Neural cell (in vitro differentiated cells): ENCODE measurements at regions not wholly inside any gene's neighbourhood (a gene's known extent, or its start where the extent isn't known, plus 50 kb on each side); places are given as distances from the start of the nearest gene placed in this dataset.

Source experiments
- H2AFZ ChIP-seq: fragments of 200-600, 300-800 bp; sonication (generic), shearing (Covaris generic); 2 replicates; pipeline ENCODE4 v1.6.0; 2014; ENCODE audit warnings: low read depth, mild to moderate bottlenecking, antibody characterized with exemption, low read length, moderate library complexity
- H3F3A ChIP-seq: fragments of 200-600 bp; shearing (Covaris generic); 2 replicates; pipeline ENCODE4 v1.6.1; 2016; ENCODE audit warnings: mild to moderate bottlenecking, moderate library complexity, mixed read lengths, antibody characterized with exemption, low read length; ENCODE audit not compliant: insufficient read depth, poor library complexity, severe bottlenecking
- H3K27ac ChIP-seq: fragments of 200-600, 300-800 bp; sonication (generic), shearing (Covaris generic); 2 replicates; pipeline ENCODE4 v1.5.1; 2014; ENCODE audit warnings: mild to moderate bottlenecking, low read length, moderate library complexity
- H3K27me3 ChIP-seq: fragments of 300-800, 200-600 bp; sonication (generic), shearing (Covaris generic); 2 replicates; pipeline ENCODE4 v1.6.0; 2014; ENCODE audit warnings: mild to moderate bottlenecking, low read depth, low read length, moderate library complexity; ENCODE audit not compliant: insufficient read depth
- H3K36me3 ChIP-seq: fragments of 300-800, 200-600 bp; sonication (generic), shearing (Covaris generic); 2 replicates; pipeline ENCODE4 v1.5.1; 2014; ENCODE audit warnings: mild to moderate bottlenecking, antibody characterized with exemption, low read length, moderate library complexity; ENCODE audit not compliant: insufficient read depth
- H3K4me2 ChIP-seq: fragments of 300-800, 200-600 bp; sonication (generic), shearing (Covaris generic); 2 replicates; pipeline ENCODE4 v1.6.0; 2014; ENCODE audit warnings: mild to moderate bottlenecking, low read length
- H3K4me3 ChIP-seq: fragments of 300-800, 200-600 bp; sonication (generic), shearing (Covaris generic); 2 replicates; pipeline ENCODE4 v1.5.1; 2014; ENCODE audit warnings: mild to moderate bottlenecking, low read length, moderate library complexity
- H3K79me2 ChIP-seq: fragments of 200-600 bp; shearing (Covaris generic); replicated peaks from 2 replicates; pipeline ENCODE4 v1.6.0; 2014; ENCODE audit warnings: mild to moderate bottlenecking, low read length, moderate library complexity; ENCODE audit not compliant: insufficient read depth
- H3K9ac ChIP-seq: fragments of 300-800, 200-600 bp; sonication (generic), shearing (Covaris generic); 2 replicates; pipeline ENCODE4 v1.6.1; 2016; ENCODE audit warnings: mild to moderate bottlenecking, low read length, mixed read lengths
- H3K9me2 ChIP-seq: fragments of 200-600 bp; shearing (Covaris generic); 2 replicates; pipeline ENCODE4 v1.6.1; 2016; ENCODE audit warnings: mild to moderate bottlenecking, low read length, mixed read lengths; ENCODE audit not compliant: insufficient read depth
- H3K9me3 ChIP-seq: fragments of 200-600, 300-800 bp; sonication (generic), shearing (Covaris generic); 2 replicates; pipeline ENCODE4 v1.6.1; 2016; ENCODE audit warnings: mild to moderate bottlenecking, mixed run types, low read length, moderate library complexity, mixed read lengths
- H4K20me1 ChIP-seq: fragments of 200-600 bp; shearing (Covaris generic); 2 replicates; pipeline ENCODE4 v1.6.1; 2016; ENCODE audit warnings: mild to moderate bottlenecking, mixed run types; ENCODE audit not compliant: insufficient read depth
- CTCF ChIP-seq: fragments of 450-650 bp; IDR thresholded peaks from 2 replicates; pipeline ENCODE4 v1.5.1; 2014; ENCODE audit warnings: antibody characterized with exemption, mild to moderate bottlenecking, moderate library complexity; ENCODE audit not compliant: poor library complexity, severe bottlenecking
- EP300 ChIP-seq: fragments of 450-650 bp; conservative IDR thresholded peaks from 2 replicates; pipeline ENCODE4 v1.6.1; 2014; ENCODE audit warnings: antibody characterized with exemption, mild to moderate bottlenecking, moderate library complexity; ENCODE audit not compliant: poor library complexity, severe bottlenecking
- EZH2 ChIP-seq: fragments of 200-600, 300-800 bp; shearing (Covaris generic), sonication (generic); IDR thresholded peaks from 2 replicates; pipeline ENCODE4 v1.6.1; 2014; ENCODE audit warnings: antibody characterized with exemption, low read length, borderline replicate concordance, mild to moderate bottlenecking; ENCODE audit not compliant: insufficient read depth, poor library complexity, severe bottlenecking
- MXI1 ChIP-seq: fragments of 450-650 bp; conservative IDR thresholded peaks from 2 replicates; pipeline ENCODE4 v1.6.1; 2014; ENCODE audit warnings: antibody characterized with exemption, mild to moderate bottlenecking; ENCODE audit not compliant: poor library complexity, severe bottlenecking
- POLR2AphosphoS5 ChIP-seq: IDR thresholded peaks from 2 replicates; pipeline ENCODE4 v1.6.1; 2012
- RAD21 ChIP-seq: fragments of 450-650 bp; conservative IDR thresholded peaks from 2 replicates; pipeline ENCODE4 v1.6.1; 2014; ENCODE audit warnings: antibody characterized with exemption, mild to moderate bottlenecking, moderate library complexity
- SMC3 ChIP-seq: fragments of 450-650 bp; conservative IDR thresholded peaks from 2 replicates; pipeline ENCODE4 v1.6.1; 2014; ENCODE audit warnings: antibody characterized with exemption, mild to moderate bottlenecking, moderate library complexity; ENCODE audit not compliant: poor library complexity
- TAF1 ChIP-seq: IDR thresholded peaks from 2 replicates; pipeline ENCODE4 v1.6.1; 2012; ENCODE audit warnings: low read depth
- TF ChIP-seq, protein P1 (sequence below): IDR thresholded peaks from 2 replicates; pipeline ENCODE4 v1.6.1; 2012; ENCODE audit warnings: borderline replicate concordance

DNA sequence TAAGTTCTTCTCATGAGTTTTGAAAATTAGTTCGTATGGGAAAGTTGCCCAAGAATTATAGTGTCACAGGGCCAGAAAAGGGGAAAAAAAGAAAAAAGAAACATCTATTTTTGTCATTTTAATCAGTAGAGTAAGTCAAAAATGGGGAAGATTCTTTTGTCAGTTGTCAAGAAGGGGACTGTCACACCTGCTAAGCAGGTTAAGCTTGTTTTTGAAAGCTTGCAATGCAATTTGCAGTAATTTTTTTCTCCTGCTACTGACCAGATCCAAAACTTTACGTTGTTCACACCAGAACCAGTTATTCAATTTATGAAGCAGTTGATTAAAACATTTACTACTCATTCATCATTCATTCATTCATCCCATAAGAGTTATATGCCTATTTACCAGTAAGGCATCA, 171.4 kb downstream of the SOX4 start:
- H3K4me3 ChIP-seq: no peak overlapping the region
- H3K9me3 ChIP-seq: no peaks in the 10 kb centered on the region
- no peak overlapping the region for H3K9ac ChIP-seq
- H3K36me3 ChIP-seq: no peaks in the 10 kb centered on the region
- H3F3A ChIP-seq: no peaks in the 10 kb centered on the region
- no peak overlapping the region for H3K27ac ChIP-seq
- H3K79me2 ChIP-seq: peaks cover 2% of the 10 kb centered on the region
- no peak for TF ChIP-seq MXI1
- no peak for TF ChIP-seq TAF1
- TF ChIP-seq POLR2AphosphoS5: no peak
- TF ChIP-seq, protein P1, sequence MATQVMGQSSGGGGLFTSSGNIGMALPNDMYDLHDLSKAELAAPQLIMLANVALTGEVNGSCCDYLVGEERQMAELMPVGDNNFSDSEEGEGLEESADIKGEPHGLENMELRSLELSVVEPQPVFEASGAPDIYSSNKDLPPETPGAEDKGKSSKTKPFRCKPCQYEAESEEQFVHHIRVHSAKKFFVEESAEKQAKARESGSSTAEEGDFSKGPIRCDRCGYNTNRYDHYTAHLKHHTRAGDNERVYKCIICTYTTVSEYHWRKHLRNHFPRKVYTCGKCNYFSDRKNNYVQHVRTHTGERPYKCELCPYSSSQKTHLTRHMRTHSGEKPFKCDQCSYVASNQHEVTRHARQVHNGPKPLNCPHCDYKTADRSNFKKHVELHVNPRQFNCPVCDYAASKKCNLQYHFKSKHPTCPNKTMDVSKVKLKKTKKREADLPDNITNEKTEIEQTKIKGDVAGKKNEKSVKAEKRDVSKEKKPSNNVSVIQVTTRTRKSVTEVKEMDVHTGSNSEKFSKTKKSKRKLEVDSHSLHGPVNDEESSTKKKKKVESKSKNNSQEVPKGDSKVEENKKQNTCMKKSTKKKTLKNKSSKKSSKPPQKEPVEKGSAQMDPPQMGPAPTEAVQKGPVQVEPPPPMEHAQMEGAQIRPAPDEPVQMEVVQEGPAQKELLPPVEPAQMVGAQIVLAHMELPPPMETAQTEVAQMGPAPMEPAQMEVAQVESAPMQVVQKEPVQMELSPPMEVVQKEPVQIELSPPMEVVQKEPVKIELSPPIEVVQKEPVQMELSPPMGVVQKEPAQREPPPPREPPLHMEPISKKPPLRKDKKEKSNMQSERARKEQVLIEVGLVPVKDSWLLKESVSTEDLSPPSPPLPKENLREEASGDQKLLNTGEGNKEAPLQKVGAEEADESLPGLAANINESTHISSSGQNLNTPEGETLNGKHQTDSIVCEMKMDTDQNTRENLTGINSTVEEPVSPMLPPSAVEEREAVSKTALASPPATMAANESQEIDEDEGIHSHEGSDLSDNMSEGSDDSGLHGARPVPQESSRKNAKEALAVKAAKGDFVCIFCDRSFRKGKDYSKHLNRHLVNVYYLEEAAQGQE: no peak
- TF ChIP-seq EZH2: no peak
- TF ChIP-seq SMC3: no peak
- no peak for TF ChIP-seq RAD21
- TF ChIP-seq EP300: no peak
- TF ChIP-seq CTCF: no peak
- no peak overlapping the region for H2AFZ ChIP-seq
- no peaks in the 10 kb centered on the region for H4K20me1 ChIP-seq
- H3K9me2 ChIP-seq: no peaks in the 10 kb centered on the region
- H3K27me3 ChIP-seq: no peaks in the 10 kb centered on the region
- no peak overlapping the region for H3K4me2 ChIP-seq

- Histone ChIP-seq H3K9ac (no peak overlapping the region), H3K79me2 (peaks cover 15% of the 10 kb centered on the region), H4K20me1 (no peaks in the 10 kb centered on the region), H3K27ac (no peak overlapping the region), H2AFZ (no peak overlapping the region), H3K36me3 (no peaks in the 10 kb centered on the region), H3K9me2 (no peaks in the 10 kb centered on the region), H3K27me3 (no peaks in the 10 kb centered on the region), H3F3A (no peaks in the 10 kb centered on the region), H3K4me2 (no peak overlapping the region), H3K4me3 (no peak overlapping the region), H3K9me3 (no peaks in the 10 kb centered on the region)
- TF ChIP-seq EP300: no peak
- no peak for TF ChIP-seq RAD21
- no peak for TF ChIP-seq TAF1
- no peak for TF ChIP-seq CTCF
- TF ChIP-seq, protein P1: no peak
These were observed 174.5 kb downstream of the SOX4 start for GRCh38 chr6:21767891-21768648.
